Brain microvascular endothelial cell (primary cell): ENCODE measurements at regions not wholly inside any gene's neighbourhood (a gene's known extent, or its start where the extent isn't known, plus 50 kb on each side); places are given as distances from the start of the nearest gene placed in this dataset.

Experiments
- DNase-seq: peaks from one replicate; pipeline ENCODE4 v3.0.0-alpha.2; 2020
- H3K27ac ChIP-seq: fragments of 250-450 bp; sonication (Bioruptor Pico); 2 replicates; pipeline ENCODE4 v1.5.1; 2020; ENCODE audit warnings: mild to moderate bottlenecking, moderate library complexity
- H3K27me3 ChIP-seq: fragments of 250-450 bp; sonication (Bioruptor Pico); replicated peaks from 2 replicates; pipeline ENCODE4 v1.5.1; 2020; ENCODE audit warnings: mild to moderate bottlenecking
- H3K36me3 ChIP-seq: fragments of 250-450 bp; sonication (Bioruptor Pico); replicated peaks from 2 replicates; pipeline ENCODE4 v1.5.1; 2020; ENCODE audit warnings: mild to moderate bottlenecking
- H3K4me3 ChIP-seq: 2 replicates; pipeline ENCODE4 v1.5.1; 2011; ENCODE audit warnings: low read depth, mild to moderate bottlenecking, control low read depth, low read length, moderate library complexity
- in situ Hi-C: cut with HindIII; loops from 2 replicates; pipeline ENCODE4 v1.10.0; 2017; ENCODE audit warnings: low sequenced_read_pairs, low pct_ligation_motif_present
- TF ChIP-seq, protein P1 (sequence below): IDR thresholded peaks from 2 replicates; pipeline ENCODE4 v1.5.1; 2011; ENCODE audit warnings: low read depth, mild to moderate bottlenecking, moderate library complexity, low read length, control low read depth, inconsistent platforms; ENCODE audit errors: missing control alignments

- no peak for DNase-seq
- Histone ChIP-seq H3K36me3 (no peaks in the 10 kb centered on the region), H3K27ac (no peak overlapping the region), H3K27me3 (no peaks in the 10 kb centered on the region), H3K4me3 (no peak overlapping the region)
- TF ChIP-seq, protein P1, sequence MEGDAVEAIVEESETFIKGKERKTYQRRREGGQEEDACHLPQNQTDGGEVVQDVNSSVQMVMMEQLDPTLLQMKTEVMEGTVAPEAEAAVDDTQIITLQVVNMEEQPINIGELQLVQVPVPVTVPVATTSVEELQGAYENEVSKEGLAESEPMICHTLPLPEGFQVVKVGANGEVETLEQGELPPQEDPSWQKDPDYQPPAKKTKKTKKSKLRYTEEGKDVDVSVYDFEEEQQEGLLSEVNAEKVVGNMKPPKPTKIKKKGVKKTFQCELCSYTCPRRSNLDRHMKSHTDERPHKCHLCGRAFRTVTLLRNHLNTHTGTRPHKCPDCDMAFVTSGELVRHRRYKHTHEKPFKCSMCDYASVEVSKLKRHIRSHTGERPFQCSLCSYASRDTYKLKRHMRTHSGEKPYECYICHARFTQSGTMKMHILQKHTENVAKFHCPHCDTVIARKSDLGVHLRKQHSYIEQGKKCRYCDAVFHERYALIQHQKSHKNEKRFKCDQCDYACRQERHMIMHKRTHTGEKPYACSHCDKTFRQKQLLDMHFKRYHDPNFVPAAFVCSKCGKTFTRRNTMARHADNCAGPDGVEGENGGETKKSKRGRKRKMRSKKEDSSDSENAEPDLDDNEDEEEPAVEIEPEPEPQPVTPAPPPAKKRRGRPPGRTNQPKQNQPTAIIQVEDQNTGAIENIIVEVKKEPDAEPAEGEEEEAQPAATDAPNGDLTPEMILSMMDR: no peak
- in situ Hi-C loops: no loop called here
Measured at GRCh38 chr16:86211800-86212199, 298.5 kb upstream of the FOXF1 start.

GRCh38 chr16:86212706-86213436 lies 297.5 kb upstream of the FOXF1 start:
- no peaks in the 10 kb centered on the region for H3K27me3 ChIP-seq
- no peak overlapping the region for H3K4me3 ChIP-seq
- TF ChIP-seq, protein P1: no peak
- no peak for DNase-seq
- in situ Hi-C loops: no loop called here
- H3K27ac ChIP-seq: no peak overlapping the region
- no peaks in the 10 kb centered on the region for H3K36me3 ChIP-seq

- H3K27me3 ChIP-seq: no peaks in the 10 kb centered on the region
- no peak for DNase-seq
- in situ Hi-C loops: no loop called here
- H3K27ac ChIP-seq: no peak overlapping the region
- no peak overlapping the region for H3K4me3 ChIP-seq
- no peaks in the 10 kb centered on the region for H3K36me3 ChIP-seq
- TF ChIP-seq, protein P1: no peak
Measured at GRCh38 chr16:86213437-86214205, 296.7 kb upstream of the FOXF1 start.

GRCh38 chr16:86214326-86215232 lies 295.7 kb upstream of the FOXF1 start:
- Histone ChIP-seq H3K36me3 (no peaks in the 10 kb centered on the region), H3K27ac (no peak overlapping the region), H3K4me3 (no peak overlapping the region), H3K27me3 (peaks cover 3% of the 10 kb centered on the region)
- in situ Hi-C loops: no loop called here
- TF ChIP-seq, protein P1: no peak
- DNase-seq: no peak

DNA sequence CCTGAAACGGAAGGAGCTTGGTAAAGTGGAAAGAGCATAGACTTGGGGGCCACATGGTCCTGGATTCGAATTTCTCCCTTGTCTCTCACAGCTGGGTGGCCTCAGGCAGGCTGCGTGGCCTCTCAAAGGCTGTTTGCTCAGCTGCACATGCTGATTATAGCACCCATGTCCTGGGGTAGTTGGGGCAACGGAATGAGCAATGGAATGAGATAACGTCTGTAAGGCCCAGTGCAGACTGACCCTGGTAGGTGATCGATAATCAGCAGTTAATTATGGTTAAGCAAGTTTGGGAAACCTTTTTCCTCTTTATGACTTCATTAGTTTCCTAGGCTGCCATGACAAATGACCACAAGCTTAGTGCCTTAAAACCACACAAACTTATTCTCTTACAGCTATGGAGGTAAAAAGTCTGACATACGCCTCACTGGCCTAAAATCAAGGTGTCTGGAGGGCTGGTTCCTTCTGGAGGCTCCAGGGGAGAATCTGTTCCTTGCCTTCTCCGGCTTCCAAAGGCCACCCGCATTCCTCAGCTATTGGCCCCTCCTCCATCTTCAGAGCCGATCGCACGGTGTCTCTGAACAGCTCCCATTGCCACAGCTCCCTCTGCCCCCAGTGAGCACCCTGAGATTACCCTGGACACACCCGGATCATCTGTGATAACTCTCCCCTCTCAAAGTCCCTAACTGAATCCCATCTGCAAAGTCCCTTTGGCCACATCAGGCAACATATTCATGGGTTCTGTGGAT lies 294.9 kb upstream of the FOXF1 start:
- DNase-seq: no peak
- in situ Hi-C loops: no loop called here
- H3K27ac ChIP-seq: no peak overlapping the region
- TF ChIP-seq, protein P1: no peak
- no peaks in the 10 kb centered on the region for H3K36me3 ChIP-seq
- no peak overlapping the region for H3K4me3 ChIP-seq
- H3K27me3 ChIP-seq: peaks cover 8% of the 10 kb centered on the region
